Naive thymus-derived CD8-positive, alpha-beta T cell (primary cell): ENCODE measurements at regions not wholly inside any gene's neighbourhood (a gene's known extent, or its start where the extent isn't known, plus 50 kb on each side); places are given as distances from the start of the nearest gene placed in this dataset.

Source experiments
- ATAC-seq, 2 donors: fragments of 150-1000 bp; cut with Tn5 transposase in 1 of 2; sonication (Bioruptor Pico), chemical (Tn5 transposase) in 1 of 2; 1 replicate in 1 of 2; 2 replicates in 1 of 2; pipeline ENCODE4 v1.10.0; 2021; ENCODE audit warnings: mild to moderate bottlenecking in 2 of 2, moderate library complexity in 2 of 2
- POLR2A ChIA-PET: fragments of 350-600 bp; sonication (Branson Sonifier 250); formaldehyde crosslinking; loops from one replicate; lab custom pipeline; 2021; ENCODE audit warnings: antibody characterized with exemption; lab: Charles Lee
- DNase-seq, 10 donors: peaks; one replicate each; pipeline versions ENCODE4 v3.0.0 to v3.0.0-alpha.2; 2020 to 2022
- H3K27ac Mint-ChIP-seq, 10 donors: one replicate each; pipeline ENCODE4 v1.8.0; 2020 to 2022; ENCODE audit warnings: mild to moderate bottlenecking in 10 of 10, mixed read lengths in 10 of 10, moderate library complexity in 4 of 10, inconsistent platforms in 1 of 10
- H3K27me3 Mint-ChIP-seq, 5 donors: one replicate each; pipeline ENCODE4 v1.8.0; 2021 to 2022; ENCODE audit warnings: mixed read lengths in 5 of 5
- H3K36me3 Mint-ChIP-seq, 3 donors: one replicate each; pipeline ENCODE4 v1.8.0; 2020 to 2022; ENCODE audit warnings: mixed read lengths in 3 of 3, mild to moderate bottlenecking in 2 of 3, inconsistent platforms in 1 of 3
- H3K4me1 Mint-ChIP-seq, 4 donors: one replicate each; pipeline ENCODE4 v1.8.0; 2021 to 2022; ENCODE audit warnings: mixed read lengths in 4 of 4
- H3K4me3 Mint-ChIP-seq, 10 donors: one replicate each; pipeline ENCODE4 v1.8.0; 2020 to 2022; ENCODE audit warnings: mild to moderate bottlenecking in 10 of 10, mixed read lengths in 10 of 10, moderate library complexity in 6 of 10, inconsistent platforms in 1 of 10
- H3K9me3 Mint-ChIP-seq, 9 donors: one replicate each; pipeline ENCODE4 v1.8.0; 2020 to 2022; ENCODE audit warnings: mixed read lengths in 9 of 9, mild to moderate bottlenecking in 3 of 9, inconsistent platforms in 1 of 9, moderate library complexity in 1 of 9

GRCh38 chr5:175579742-175580432 lies 78.0 kb upstream of the HRH2 start:
- ATAC-seq (no peak), DNase-seq (no peak)
- Mint-ChIP-seq H3K27ac (no peak overlapping the region), H3K4me1 (peaks cover 0 to 7% (median 3%) of the 10 kb centered on the region in 4 donors), H3K9me3 (peaks cover 0 to 7% (median 1%) of the 10 kb centered on the region in 9 donors), H3K36me3 (peaks cover 0 to 2% (median 0%) of the 10 kb centered on the region in 3 donors), H3K4me3 (no peak overlapping the region), H3K27me3 (peaks cover 0 to 3% (median 0%) of the 10 kb centered on the region in 5 donors)
- POLR2A ChIA-PET: no interaction called here

GRCh38 chr5:175582697-175583096 lies 75.2 kb upstream of the HRH2 start:
- POLR2A ChIA-PET: no interaction called here
- H3K4me3 Mint-ChIP-seq: no peak overlapping the region
- no peak overlapping the region for H3K27ac Mint-ChIP-seq
- peaks cover 3 to 20% (median 8%) of the 10 kb centered on the region in 9 donors for H3K9me3 Mint-ChIP-seq
- ATAC-seq (no peak), DNase-seq (no peak)
- peaks cover 0 to 7% (median 2%) of the 10 kb centered on the region in 3 donors for H3K36me3 Mint-ChIP-seq
- H3K27me3 Mint-ChIP-seq: no peaks in the 10 kb centered on the region
- H3K4me1 Mint-ChIP-seq: peaks cover 0 to 7% (median 0%) of the 10 kb centered on the region in 4 donors

- no peak for ATAC-seq
- no peak overlapping the region for H3K27ac Mint-ChIP-seq
Measured at GRCh38 chr5:175585567-175585966, 72.3 kb upstream of the HRH2 start.

GRCh38 chr5:175588709-175589429 lies 69.0 kb upstream of the HRH2 start:
- Mint-ChIP-seq H3K27me3 (no peaks in the 10 kb centered on the region), H3K9me3 (peaks cover 2 to 17% (median 7%) of the 10 kb centered on the region in 9 donors), H3K27ac (no peak overlapping the region), H3K4me1 (peaks cover 0 to 6% (median 4%) of the 10 kb centered on the region in 4 donors), H3K4me3 (no peak overlapping the region), H3K36me3 (peaks cover 0 to 7% (median 0%) of the 10 kb centered on the region in 3 donors)
- DNase-seq (no peak), ATAC-seq (no peak)
- POLR2A ChIA-PET: no interaction called here

More at GRCh38 chr5:175585567-175585966, 72.3 kb upstream of the HRH2 start:
- Mint-ChIP-seq H3K4me1 (peaks cover 0 to 7% (median 5%) of the 10 kb centered on the region in 4 donors), H3K36me3 (peaks cover 0 to 7% (median 2%) of the 10 kb centered on the region in 3 donors), H3K27me3 (no peaks in the 10 kb centered on the region), H3K4me3 (no peak overlapping the region), H3K9me3 (peaks cover 3 to 20% (median 8%) of the 10 kb centered on the region in 9 donors)
- POLR2A ChIA-PET: no interaction called here
- DNase-seq: no peak

- Mint-ChIP-seq H3K27ac (no peak overlapping the region), H3K4me3 (no peak overlapping the region), H3K9me3 (peaks cover 2 to 25% (median 9%) of the 10 kb centered on the region in 9 donors), H3K36me3 (peaks cover 0 to 7% (median 0%) of the 10 kb centered on the region in 3 donors), H3K4me1 (peaks cover 0 to 9% (median 6%) of the 10 kb centered on the region in 4 donors), H3K27me3 (no peaks in the 10 kb centered on the region)
- DNase-seq (no peak), ATAC-seq (no peak)
- POLR2A ChIA-PET: no interaction called here
Measured at GRCh38 chr5:175589714-175590113, 68.2 kb upstream of the HRH2 start.

- POLR2A ChIA-PET: no interaction called here
- peaks cover 0 to 9% (median 6%) of the 10 kb centered on the region in 4 donors for H3K4me1 Mint-ChIP-seq
- H3K27me3 Mint-ChIP-seq: peaks cover 0 to 2% (median 0%) of the 10 kb centered on the region in 5 donors
- no peak overlapping the region for H3K27ac Mint-ChIP-seq
- peaks cover 0 to 7% (median 0%) of the 10 kb centered on the region in 3 donors for H3K36me3 Mint-ChIP-seq
- H3K9me3 Mint-ChIP-seq: peaks cover 2 to 26% (median 9%) of the 10 kb centered on the region in 9 donors
- DNase-seq: no peak
- H3K4me3 Mint-ChIP-seq: no peak overlapping the region
- no peak for ATAC-seq
Measured at GRCh38 chr5:175590471-175590881, 67.4 kb upstream of the HRH2 start.

- no peak for DNase-seq
- peaks cover 2 to 18% (median 5%) of the 10 kb centered on the region in 9 donors for H3K9me3 Mint-ChIP-seq
- peaks cover 0 to 8% (median 0%) of the 10 kb centered on the region in 5 donors for H3K27me3 Mint-ChIP-seq
- H3K27ac Mint-ChIP-seq: no peak overlapping the region
- H3K4me1 Mint-ChIP-seq: peaks cover 0 to 10% (median 6%) of the 10 kb centered on the region in 4 donors
- ATAC-seq: no peak
- H3K4me3 Mint-ChIP-seq: no peak overlapping the region
- POLR2A ChIA-PET: no interaction called here
- peaks cover 0 to 2% (median 0%) of the 10 kb centered on the region in 3 donors for H3K36me3 Mint-ChIP-seq
Measured at GRCh38 chr5:175591293-175591692, 66.6 kb upstream of the HRH2 start.

- Mint-ChIP-seq H3K9me3 (peaks cover 0 to 12% (median 2%) of the 10 kb centered on the region in 9 donors), H3K4me3 (no peak overlapping the region), H3K27me3 (peaks cover 0 to 8% (median 0%) of the 10 kb centered on the region in 5 donors), H3K4me1 (peaks cover 0 to 10% (median 5%) of the 10 kb centered on the region in 4 donors), H3K36me3 (no peaks in the 10 kb centered on the region), H3K27ac (no peak overlapping the region)
- no peak for DNase-seq
- no peak for ATAC-seq
- POLR2A ChIA-PET: no interaction called here
Measured at GRCh38 chr5:175593794-175594193, 64.1 kb upstream of the HRH2 start.

GRCh38 chr5:175595905-175596304 lies 62.0 kb upstream of the HRH2 start:
- ATAC-seq: no peak
- DNase-seq: no peak
- POLR2A ChIA-PET: no interaction called here
- peaks cover 0 to 8% (median 0%) of the 10 kb centered on the region in 5 donors for H3K27me3 Mint-ChIP-seq
- H3K4me1 Mint-ChIP-seq: peaks cover 0 to 10% (median 0%) of the 10 kb centered on the region in 4 donors
- no peaks in the 10 kb centered on the region for H3K36me3 Mint-ChIP-seq
- H3K4me3 Mint-ChIP-seq: no peak overlapping the region
- no peak overlapping the region for H3K27ac Mint-ChIP-seq
- peaks cover 0 to 12% (median 2%) of the 10 kb centered on the region in 9 donors for H3K9me3 Mint-ChIP-seq

GRCh38 chr5:175596761-175597189 lies 61.1 kb upstream of the HRH2 start:
- no peak for ATAC-seq
- no peaks in the 10 kb centered on the region for H3K36me3 Mint-ChIP-seq
- DNase-seq: no peak
- POLR2A ChIA-PET: interaction anchor here (0.6 kb wide), 1 partner anchor 833 kb away, joined by 3 read pairs; no protein-coding TSS in a partner anchor
- H3K4me1 Mint-ChIP-seq: peaks cover 0 to 10% (median 0%) of the 10 kb centered on the region in 4 donors
- no peak overlapping the region for H3K27ac Mint-ChIP-seq
- H3K4me3 Mint-ChIP-seq: no peak overlapping the region
- peaks cover 0 to 8% (median 0%) of the 10 kb centered on the region in 5 donors for H3K27me3 Mint-ChIP-seq
- peaks cover 0 to 12% (median 2%) of the 10 kb centered on the region in 9 donors for H3K9me3 Mint-ChIP-seq

- DNase-seq: no peak
Measured at GRCh38 chr5:175597718-175598117, 60.2 kb upstream of the HRH2 start.

GRCh38 chr5:175598774-175599173 lies 59.1 kb upstream of the HRH2 start:
- Mint-ChIP-seq H3K4me3 (no peak overlapping the region), H3K27ac (no peak overlapping the region), H3K4me1 (peaks cover 0 to 10% (median 0%) of the 10 kb centered on the region in 4 donors), H3K27me3 (peaks cover 0 to 8% (median 1%) of the 10 kb centered on the region in 5 donors), H3K36me3 (no peaks in the 10 kb centered on the region), H3K9me3 (peaks cover 0 to 11% (median 2%) of the 10 kb centered on the region in 9 donors)
- POLR2A ChIA-PET: no interaction called here
- ATAC-seq: no peak
- DNase-seq: no peak

More at GRCh38 chr5:175597718-175598117, 60.2 kb upstream of the HRH2 start:
- Mint-ChIP-seq H3K4me1 (peaks cover 0 to 10% (median 0%) of the 10 kb centered on the region in 4 donors), H3K27me3 (peaks cover 0 to 8% (median 0%) of the 10 kb centered on the region in 5 donors), H3K4me3 (no peak overlapping the region), H3K36me3 (no peaks in the 10 kb centered on the region), H3K9me3 (peaks cover 0 to 12% (median 2%) of the 10 kb centered on the region in 9 donors), H3K27ac (no peak overlapping the region)
- ATAC-seq: no peak
- POLR2A ChIA-PET: no interaction called here
